Tibial nerve (tissue), 4 donors: ENCODE measurements at regions not wholly inside any gene's neighbourhood (a gene's known extent, or its start where the extent isn't known, plus 50 kb on each side); places are given as distances from the start of the nearest gene placed in this dataset.

Experiments used
- EP300 ChIP-seq, 2 donors: sonication (generic); formaldehyde crosslinking; IDR thresholded peaks; one replicate each; pipeline ENCODE4 v1.6.1; 2017; ENCODE audit warnings: antibody characterized with exemption in 2 of 2, mild to moderate bottlenecking in 1 of 2
- POLR2A ChIP-seq, 2 donors: fragments of 450-650 bp; IDR thresholded peaks; one replicate each; pipeline ENCODE4 v1.6.1; 2017; ENCODE audit warnings: antibody characterized with exemption in 2 of 2, mild to moderate bottlenecking in 2 of 2, moderate library complexity in 2 of 2
- TF ChIP-seq, protein P1 (sequence below), 5 experiments: fragments of 200-600 bp in 3 of 5; fragments of 450-650 bp in 2 of 5; sonication (generic) in 3 of 5; IDR thresholded peaks; one replicate each; pipeline ENCODE4 v1.5.1; 2016 to 2019; ENCODE audit warnings: antibody characterized with exemption in 5 of 5, mild to moderate bottlenecking in 3 of 5, moderate library complexity in 2 of 5

DNA sequence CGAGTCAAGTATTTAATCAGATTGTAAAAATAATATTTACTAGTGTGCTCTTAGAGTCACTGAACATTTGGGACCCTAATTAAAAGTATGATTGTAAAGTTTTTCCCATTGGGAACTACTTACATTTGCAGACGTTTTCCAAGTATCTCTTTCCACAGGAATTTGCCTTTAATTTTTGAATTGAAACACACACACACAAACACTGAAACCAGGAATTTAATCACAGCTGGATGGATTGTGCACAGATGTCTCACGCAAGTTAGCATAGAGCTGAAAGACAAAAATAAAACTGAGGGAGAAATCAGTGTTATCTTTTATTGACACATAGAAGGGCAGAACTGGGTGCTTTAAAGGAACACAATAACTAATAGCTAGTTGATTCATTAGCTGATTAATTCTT, 230.7 kb downstream of the RND3 start:
- TF ChIP-seq, protein P1, sequence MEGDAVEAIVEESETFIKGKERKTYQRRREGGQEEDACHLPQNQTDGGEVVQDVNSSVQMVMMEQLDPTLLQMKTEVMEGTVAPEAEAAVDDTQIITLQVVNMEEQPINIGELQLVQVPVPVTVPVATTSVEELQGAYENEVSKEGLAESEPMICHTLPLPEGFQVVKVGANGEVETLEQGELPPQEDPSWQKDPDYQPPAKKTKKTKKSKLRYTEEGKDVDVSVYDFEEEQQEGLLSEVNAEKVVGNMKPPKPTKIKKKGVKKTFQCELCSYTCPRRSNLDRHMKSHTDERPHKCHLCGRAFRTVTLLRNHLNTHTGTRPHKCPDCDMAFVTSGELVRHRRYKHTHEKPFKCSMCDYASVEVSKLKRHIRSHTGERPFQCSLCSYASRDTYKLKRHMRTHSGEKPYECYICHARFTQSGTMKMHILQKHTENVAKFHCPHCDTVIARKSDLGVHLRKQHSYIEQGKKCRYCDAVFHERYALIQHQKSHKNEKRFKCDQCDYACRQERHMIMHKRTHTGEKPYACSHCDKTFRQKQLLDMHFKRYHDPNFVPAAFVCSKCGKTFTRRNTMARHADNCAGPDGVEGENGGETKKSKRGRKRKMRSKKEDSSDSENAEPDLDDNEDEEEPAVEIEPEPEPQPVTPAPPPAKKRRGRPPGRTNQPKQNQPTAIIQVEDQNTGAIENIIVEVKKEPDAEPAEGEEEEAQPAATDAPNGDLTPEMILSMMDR (IDR thresholded peaks at IDR 0.05): no peak
- TF ChIP-seq POLR2A (IDR thresholded peaks at IDR 0.05) (no peak), EP300 (IDR thresholded peaks at IDR 0.05) (no peak)
